ENCODE measurements at regions not wholly inside any gene's neighbourhood (a gene's known extent, or its start where the extent isn't known, plus 50 kb on each side); places are given as distances from the start of the nearest gene placed in this dataset.

- TF ChIP-seq SIN3A (IDR thresholded peaks at IDR 0.05; ENCODE audit: borderline replicate concordance, insufficient read depth, low read length) (no peak), POLR2AphosphoS5 (IDR thresholded peaks at IDR 0.05; ENCODE audit: low read depth, low read length) (no peak), REST (IDR thresholded peaks at IDR 0.05; ENCODE audit: insufficient read depth in 1 of 2, low read depth in 2 of 2, low read length in 2 of 2) (no peak), TAF1 (IDR thresholded peaks at IDR 0.05; ENCODE audit: borderline replicate concordance, insufficient read depth, low read length) (no peak), FOXP2 (optimal IDR thresholded peaks at IDR 0.05; ENCODE audit: borderline replicate concordance, extremely low read depth, extremely low read length, insufficient read depth) (no peak)
Measured at GRCh38 chr3:139110072-139110830, 65.6 kb upstream of the PRR23C start.
